Lung (tissue), 11 donors: ENCODE measurements at regions not wholly inside any gene's neighbourhood (a gene's known extent, or its start where the extent isn't known, plus 50 kb on each side); places are given as distances from the start of the nearest gene placed in this dataset.
"Not testable (repeated sequence)": the region's sequence is repeated elsewhere in the genome, so short reads cannot be mapped to it uniquely, and the experiment has no call there.

Source experiments
- ATAC-seq: fragments of 200-7000 bp; cut with Tn5 transposase; one replicate; pipeline ENCODE4 v1.9.1; 2020; ENCODE audit warnings: moderate number of reproducible peaks; ENCODE audit not compliant: insufficient read depth, low FRiP score
- DNase-seq, 3 donors: peaks; one replicate each; pipeline ENCODE4 v3.0.0-alpha.2; 2013 to 2017
- H3K27ac ChIP-seq, 2 donors: one replicate each; pipeline ENCODE4 v1.5.1; 2013; ENCODE audit warnings: mild to moderate bottlenecking in 2 of 2, moderate library complexity in 2 of 2, control low read depth in 1 of 2, inconsistent platforms in 1 of 2, low read depth in 1 of 2, low read length in 1 of 2
- H3K27me3 ChIP-seq, 3 donors: one replicate each; pipeline ENCODE4 v1.5.1; 2013; ENCODE audit warnings: low read length in 2 of 3; ENCODE audit not compliant: control insufficient read depth in 3 of 3, insufficient read depth in 3 of 3
- H3K36me3 ChIP-seq, 4 donors: one replicate each; pipeline ENCODE4 v1.5.1; 2013; ENCODE audit warnings: low read length in 4 of 4, mild to moderate bottlenecking in 1 of 4, moderate library complexity in 1 of 4; ENCODE audit not compliant: control insufficient read depth in 4 of 4, insufficient read depth in 4 of 4
- H3K4me1 ChIP-seq, 5 donors: one replicate each; pipeline ENCODE4 v1.5.1; 2013; ENCODE audit warnings: low read length in 5 of 5, mild to moderate bottlenecking in 2 of 5, moderate library complexity in 1 of 5; ENCODE audit not compliant: control insufficient read depth in 5 of 5, insufficient read depth in 5 of 5
- H3K4me3 ChIP-seq: one replicate; pipeline ENCODE4 v1.5.1; 2013; ENCODE audit warnings: mild to moderate bottlenecking, control low read depth, moderate library complexity
- H3K9ac ChIP-seq, 2 donors: one replicate each; pipeline ENCODE4 v1.5.1; 2013; ENCODE audit warnings: low read length in 2 of 2, control low read depth in 1 of 2; ENCODE audit not compliant: insufficient read depth in 1 of 2
- H3K9me3 ChIP-seq, 4 donors: one replicate each; pipeline ENCODE4 v1.5.1; 2013; ENCODE audit warnings: low read length in 3 of 4, mild to moderate bottlenecking in 1 of 4, moderate library complexity in 1 of 4; ENCODE audit not compliant: control insufficient read depth in 4 of 4, insufficient read depth in 3 of 4
- WGBS, 2 donors: extraction: QIAGEN DNeasy Blood & Tissue Kit; methylation state at CpG; one replicate each; pipeline ENCODE4 v1.1.7; 2013; 5-methylcytosine and 5-hydroxymethylcytosine counted together
- TF ChIP-seq, protein P1 (sequence below): IDR thresholded peaks from 2 replicates; pipeline ENCODE4 v1.5.1; 2012; ENCODE audit warnings: mild to moderate bottlenecking; ENCODE audit errors: control extremely low read depth, extremely low read depth
- donor health status: control.
- donor health status: control.
- donor health status: Bipolar disorder and iron deficiency.
- donor health status: healthy.
- donor health status: DM: yes; HTN: yes; CAD: no.

DNA sequence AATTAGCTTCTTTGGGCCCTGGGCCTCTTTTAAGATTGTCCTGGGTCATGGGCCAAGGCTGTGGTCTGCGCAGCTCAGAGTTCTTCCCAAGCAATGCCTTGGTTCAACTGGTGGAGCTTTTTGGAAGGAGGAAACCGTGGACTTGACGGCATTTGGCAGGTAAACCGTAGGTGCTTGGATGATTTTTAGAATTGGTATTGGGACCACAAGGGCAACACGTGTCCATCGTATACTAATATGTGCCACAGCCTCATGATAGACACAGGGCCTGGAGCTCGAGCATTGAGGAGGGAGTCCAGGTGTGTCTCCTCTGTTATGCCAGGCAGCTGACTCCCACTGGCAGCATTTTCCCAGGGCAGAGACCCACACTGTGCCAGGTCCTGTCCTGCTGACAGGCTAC, 120.9 kb upstream of the PITX1 start:
- Histone ChIP-seq H3K4me1 (no peaks in the 10 kb centered on the region), H3K4me3 (no peak overlapping the region), H3K36me3 (no peaks in the 10 kb centered on the region), H3K9ac (no peak overlapping the region), H3K9me3 (peaks cover 0 to 13% (median 4%) of the 10 kb centered on the region in 4 donors), H3K27me3 (no peaks in the 10 kb centered on the region), H3K27ac (no peak overlapping the region)
- DNase-seq (no peak), ATAC-seq (no peak)
- TF ChIP-seq, protein P1, sequence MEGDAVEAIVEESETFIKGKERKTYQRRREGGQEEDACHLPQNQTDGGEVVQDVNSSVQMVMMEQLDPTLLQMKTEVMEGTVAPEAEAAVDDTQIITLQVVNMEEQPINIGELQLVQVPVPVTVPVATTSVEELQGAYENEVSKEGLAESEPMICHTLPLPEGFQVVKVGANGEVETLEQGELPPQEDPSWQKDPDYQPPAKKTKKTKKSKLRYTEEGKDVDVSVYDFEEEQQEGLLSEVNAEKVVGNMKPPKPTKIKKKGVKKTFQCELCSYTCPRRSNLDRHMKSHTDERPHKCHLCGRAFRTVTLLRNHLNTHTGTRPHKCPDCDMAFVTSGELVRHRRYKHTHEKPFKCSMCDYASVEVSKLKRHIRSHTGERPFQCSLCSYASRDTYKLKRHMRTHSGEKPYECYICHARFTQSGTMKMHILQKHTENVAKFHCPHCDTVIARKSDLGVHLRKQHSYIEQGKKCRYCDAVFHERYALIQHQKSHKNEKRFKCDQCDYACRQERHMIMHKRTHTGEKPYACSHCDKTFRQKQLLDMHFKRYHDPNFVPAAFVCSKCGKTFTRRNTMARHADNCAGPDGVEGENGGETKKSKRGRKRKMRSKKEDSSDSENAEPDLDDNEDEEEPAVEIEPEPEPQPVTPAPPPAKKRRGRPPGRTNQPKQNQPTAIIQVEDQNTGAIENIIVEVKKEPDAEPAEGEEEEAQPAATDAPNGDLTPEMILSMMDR: no peak
- 85 to 92% methylated on average over 7 of the region's 7 CpGs for WGBS, 2 donors

GRCh38 chr5:135154197-135154596, 120.2 kb upstream of the PITX1 start:
- TF ChIP-seq, protein P1: no peak
- WGBS, 2 donors: 74 to 85% methylated on average over 8 of the region's 8 CpGs

GRCh38 chr5:135153661-135154060, 119.6 kb upstream of the PITX1 start:
- H3K36me3 ChIP-seq: no peaks in the 10 kb centered on the region
- WGBS, 2 donors: 78 to 85% methylated on average over 3 of the region's 3 CpGs
- DNase-seq (no peak), ATAC-seq (no peak)
- no peaks in the 10 kb centered on the region for H3K4me1 ChIP-seq
- H3K4me3 ChIP-seq: no peak overlapping the region
- no peak overlapping the region for H3K9ac ChIP-seq
- H3K9me3 ChIP-seq: peaks cover 0 to 11% (median 4%) of the 10 kb centered on the region in 4 donors
- no peak overlapping the region for H3K27ac ChIP-seq
- TF ChIP-seq, protein P1: no peak
- no peaks in the 10 kb centered on the region for H3K27me3 ChIP-seq

More at GRCh38 chr5:135154197-135154596, 120.2 kb upstream of the PITX1 start:
- no peaks in the 10 kb centered on the region for H3K36me3 ChIP-seq
- H3K27me3 ChIP-seq: no peaks in the 10 kb centered on the region
- DNase-seq: no peak
- peaks cover 0 to 13% (median 4%) of the 10 kb centered on the region in 4 donors for H3K9me3 ChIP-seq
- H3K27ac ChIP-seq: no peak overlapping the region
- H3K4me1 ChIP-seq: no peaks in the 10 kb centered on the region
- ATAC-seq: no peak
- H3K4me3 ChIP-seq: no peak overlapping the region
- no peak overlapping the region for H3K9ac ChIP-seq

- TF ChIP-seq, protein P1: no peak
- H3K27me3 ChIP-seq: no peaks in the 10 kb centered on the region
- no peak overlapping the region for H3K4me3 ChIP-seq
- H3K9me3 ChIP-seq: peaks cover 0 to 11% (median 4%) of the 10 kb centered on the region in 4 donors
- DNase-seq (no peak), ATAC-seq (no peak)
- 83 to 85% methylated on average over 4 of the region's 4 CpGs for WGBS, 2 donors
- no peaks in the 10 kb centered on the region for H3K4me1 ChIP-seq
- H3K36me3 ChIP-seq: no peaks in the 10 kb centered on the region
- no peak overlapping the region for H3K9ac ChIP-seq
- no peak overlapping the region for H3K27ac ChIP-seq
Measured at GRCh38 chr5:135153259-135153658, 119.2 kb upstream of the PITX1 start.

DNA sequence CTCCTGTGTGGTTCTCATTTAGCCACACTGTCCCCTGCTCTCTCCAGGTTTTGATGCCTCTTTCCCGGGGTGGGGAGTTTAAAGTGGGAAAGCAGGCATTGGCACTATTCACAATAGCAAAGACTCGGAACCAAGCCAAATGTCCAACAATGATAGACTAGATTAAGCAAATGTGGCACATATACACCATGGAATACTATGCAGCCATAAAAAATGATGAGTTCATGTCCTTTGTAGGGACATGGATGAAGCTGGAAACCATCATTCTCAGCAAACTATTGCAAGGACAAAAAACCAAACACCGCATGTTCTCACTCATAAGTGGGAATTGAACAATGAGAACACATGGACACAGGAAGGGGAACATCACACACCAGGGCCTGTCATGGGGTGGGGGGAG, 117.6 kb upstream of the PITX1 start:
- H3K4me3 ChIP-seq, H3K27me3 ChIP-seq, H3K27ac ChIP-seq, ATAC-seq, DNase-seq, H3K9me3 ChIP-seq, H3K9ac ChIP-seq, H3K4me1 ChIP-seq, H3K36me3 ChIP-seq: not testable (repeated sequence)
- 88 to 95% methylated on average over 2 to 3 of the region's 3 CpGs for WGBS, 2 donors
